Loucy (cell line): ENCODE measurements at regions not wholly inside any gene's neighbourhood (a gene's known extent, or its start where the extent isn't known, plus 50 kb on each side); places are given as distances from the start of the nearest gene placed in this dataset.

Experiments
- CTCF ChIP-seq: fragments of 200-600 bp; sonication (generic); conservative IDR thresholded peaks from 2 replicates; pipeline ENCODE4 v1.5.1; 2014; ENCODE audit warnings: mild to moderate bottlenecking, antibody characterized with exemption, low read length
- EZH2phosphoT487 ChIP-seq: fragments of 200-600 bp; IDR thresholded peaks from 2 replicates; pipeline ENCODE4 v1.6.1; 2018; ENCODE audit warnings: antibody characterized with exemption, mild to moderate bottlenecking, moderate library complexity, borderline replicate concordance

GRCh38 chr2:21657445-21657844 is 533.7 kb downstream of the TDRD15 start:
- TF ChIP-seq CTCF (no peak), EZH2phosphoT487 (no peak)
